ENCODE measurements at regions not wholly inside any gene's neighbourhood (a gene's known extent, or its start where the extent isn't known, plus 50 kb on each side); places are given as distances from the start of the nearest gene placed in this dataset.
"Not testable (repeated sequence)": the region's sequence is repeated elsewhere in the genome, so short reads cannot be mapped to it uniquely, and the experiment has no call there.

DNA sequence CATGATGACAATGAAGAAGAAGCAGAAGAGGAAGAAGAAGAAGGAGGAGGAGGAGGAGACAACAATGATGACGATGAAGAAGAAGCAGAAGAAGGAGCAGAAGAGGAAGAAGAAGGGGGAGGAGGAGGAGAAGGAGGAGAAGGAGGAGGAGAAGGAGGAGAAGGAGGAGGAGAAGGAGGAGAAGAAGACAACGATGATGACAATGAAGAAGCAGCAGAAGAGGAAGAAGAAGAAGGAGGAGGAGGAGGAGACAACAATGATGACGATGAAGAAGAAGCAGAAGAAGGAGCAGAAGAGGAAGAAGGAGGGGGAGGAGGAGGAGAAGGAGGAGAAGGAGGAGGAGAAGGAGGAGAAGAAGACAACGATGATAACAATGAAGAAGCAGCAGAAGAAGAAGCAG lies 451.9 kb upstream of the ZNF507 start:
- not testable (repeated sequence) for H3K27me3 ChIP-seq (ENCODE audit: control insufficient read depth in 4 of 4, insufficient read depth in 4 of 4, low read length in 3 of 4); H3K36me3 ChIP-seq (ENCODE audit: control insufficient read depth in 4 of 4, insufficient read depth in 3 of 4, low read depth in 1 of 4, low read length in 3 of 4); DNase-seq (ENCODE audit: low spot score); H3K9ac ChIP-seq (ENCODE audit: low read depth in 1 of 2, low read length in 2 of 2); H3K4me3 ChIP-seq (ENCODE audit: low read depth in 1 of 3, low read length in 3 of 3); H3K9me3 ChIP-seq (ENCODE audit: control insufficient read depth in 4 of 4, low read length in 3 of 4); H3K27ac ChIP-seq (ENCODE audit: low read depth in 1 of 2, low read length in 2 of 2); H3K4me1 ChIP-seq (ENCODE audit: control insufficient read depth in 4 of 4, insufficient read depth in 4 of 4, low read length in 3 of 4)
- 65% methylated on average over 4 of the region's 4 CpGs for WGBS

GRCh38 chr19:31894451-31894850 lies 451.0 kb upstream of the ZNF507 start:
- TF ChIP-seq TAF1 (conservative IDR thresholded peaks at IDR 0.05) (no peak), JUND (IDR thresholded peaks at IDR 0.05) (no peak), SP1 (IDR thresholded peaks at IDR 0.05) (no peak), FOXA2 (IDR thresholded peaks at IDR 0.05) (no peak), EGR1 (IDR thresholded peaks at IDR 0.05; ENCODE audit: low read depth in 2 of 2) (no peak), GABPA (IDR thresholded peaks at IDR 0.05 in 1 of 2, conservative IDR thresholded peaks at IDR 0.05 in 1 of 2) (no peak), RAD21 (IDR thresholded peaks at IDR 0.05) (no peak), MAX (IDR thresholded peaks at IDR 0.05) (no peak), FOXA1 (IDR thresholded peaks at IDR 0.05) (no peak), NR2F2 (IDR thresholded peaks at IDR 0.05) (no peak), HNF4A (conservative IDR thresholded peaks at IDR 0.05) (no peak), RXRA (IDR thresholded peaks at IDR 0.05) (no peak)
- TF ChIP-seq, protein P1, sequence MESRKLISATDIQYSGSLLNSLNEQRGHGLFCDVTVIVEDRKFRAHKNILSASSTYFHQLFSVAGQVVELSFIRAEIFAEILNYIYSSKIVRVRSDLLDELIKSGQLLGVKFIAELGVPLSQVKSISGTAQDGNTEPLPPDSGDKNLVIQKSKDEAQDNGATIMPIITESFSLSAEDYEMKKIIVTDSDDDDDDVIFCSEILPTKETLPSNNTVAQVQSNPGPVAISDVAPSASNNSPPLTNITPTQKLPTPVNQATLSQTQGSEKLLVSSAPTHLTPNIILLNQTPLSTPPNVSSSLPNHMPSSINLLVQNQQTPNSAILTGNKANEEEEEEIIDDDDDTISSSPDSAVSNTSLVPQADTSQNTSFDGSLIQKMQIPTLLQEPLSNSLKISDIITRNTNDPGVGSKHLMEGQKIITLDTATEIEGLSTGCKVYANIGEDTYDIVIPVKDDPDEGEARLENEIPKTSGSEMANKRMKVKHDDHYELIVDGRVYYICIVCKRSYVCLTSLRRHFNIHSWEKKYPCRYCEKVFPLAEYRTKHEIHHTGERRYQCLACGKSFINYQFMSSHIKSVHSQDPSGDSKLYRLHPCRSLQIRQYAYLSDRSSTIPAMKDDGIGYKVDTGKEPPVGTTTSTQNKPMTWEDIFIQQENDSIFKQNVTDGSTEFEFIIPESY (IDR thresholded peaks at IDR 0.05) = no peak
- TF ChIP-seq, protein P2, sequence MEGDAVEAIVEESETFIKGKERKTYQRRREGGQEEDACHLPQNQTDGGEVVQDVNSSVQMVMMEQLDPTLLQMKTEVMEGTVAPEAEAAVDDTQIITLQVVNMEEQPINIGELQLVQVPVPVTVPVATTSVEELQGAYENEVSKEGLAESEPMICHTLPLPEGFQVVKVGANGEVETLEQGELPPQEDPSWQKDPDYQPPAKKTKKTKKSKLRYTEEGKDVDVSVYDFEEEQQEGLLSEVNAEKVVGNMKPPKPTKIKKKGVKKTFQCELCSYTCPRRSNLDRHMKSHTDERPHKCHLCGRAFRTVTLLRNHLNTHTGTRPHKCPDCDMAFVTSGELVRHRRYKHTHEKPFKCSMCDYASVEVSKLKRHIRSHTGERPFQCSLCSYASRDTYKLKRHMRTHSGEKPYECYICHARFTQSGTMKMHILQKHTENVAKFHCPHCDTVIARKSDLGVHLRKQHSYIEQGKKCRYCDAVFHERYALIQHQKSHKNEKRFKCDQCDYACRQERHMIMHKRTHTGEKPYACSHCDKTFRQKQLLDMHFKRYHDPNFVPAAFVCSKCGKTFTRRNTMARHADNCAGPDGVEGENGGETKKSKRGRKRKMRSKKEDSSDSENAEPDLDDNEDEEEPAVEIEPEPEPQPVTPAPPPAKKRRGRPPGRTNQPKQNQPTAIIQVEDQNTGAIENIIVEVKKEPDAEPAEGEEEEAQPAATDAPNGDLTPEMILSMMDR (IDR thresholded peaks at IDR 0.05; ENCODE audit: low read depth, low read length, missing input control) = no peak
- TF ChIP-seq, protein P3, sequence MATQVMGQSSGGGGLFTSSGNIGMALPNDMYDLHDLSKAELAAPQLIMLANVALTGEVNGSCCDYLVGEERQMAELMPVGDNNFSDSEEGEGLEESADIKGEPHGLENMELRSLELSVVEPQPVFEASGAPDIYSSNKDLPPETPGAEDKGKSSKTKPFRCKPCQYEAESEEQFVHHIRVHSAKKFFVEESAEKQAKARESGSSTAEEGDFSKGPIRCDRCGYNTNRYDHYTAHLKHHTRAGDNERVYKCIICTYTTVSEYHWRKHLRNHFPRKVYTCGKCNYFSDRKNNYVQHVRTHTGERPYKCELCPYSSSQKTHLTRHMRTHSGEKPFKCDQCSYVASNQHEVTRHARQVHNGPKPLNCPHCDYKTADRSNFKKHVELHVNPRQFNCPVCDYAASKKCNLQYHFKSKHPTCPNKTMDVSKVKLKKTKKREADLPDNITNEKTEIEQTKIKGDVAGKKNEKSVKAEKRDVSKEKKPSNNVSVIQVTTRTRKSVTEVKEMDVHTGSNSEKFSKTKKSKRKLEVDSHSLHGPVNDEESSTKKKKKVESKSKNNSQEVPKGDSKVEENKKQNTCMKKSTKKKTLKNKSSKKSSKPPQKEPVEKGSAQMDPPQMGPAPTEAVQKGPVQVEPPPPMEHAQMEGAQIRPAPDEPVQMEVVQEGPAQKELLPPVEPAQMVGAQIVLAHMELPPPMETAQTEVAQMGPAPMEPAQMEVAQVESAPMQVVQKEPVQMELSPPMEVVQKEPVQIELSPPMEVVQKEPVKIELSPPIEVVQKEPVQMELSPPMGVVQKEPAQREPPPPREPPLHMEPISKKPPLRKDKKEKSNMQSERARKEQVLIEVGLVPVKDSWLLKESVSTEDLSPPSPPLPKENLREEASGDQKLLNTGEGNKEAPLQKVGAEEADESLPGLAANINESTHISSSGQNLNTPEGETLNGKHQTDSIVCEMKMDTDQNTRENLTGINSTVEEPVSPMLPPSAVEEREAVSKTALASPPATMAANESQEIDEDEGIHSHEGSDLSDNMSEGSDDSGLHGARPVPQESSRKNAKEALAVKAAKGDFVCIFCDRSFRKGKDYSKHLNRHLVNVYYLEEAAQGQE (IDR thresholded peaks at IDR 0.05) = no peak
- TF ChIP-seq, protein P4, sequence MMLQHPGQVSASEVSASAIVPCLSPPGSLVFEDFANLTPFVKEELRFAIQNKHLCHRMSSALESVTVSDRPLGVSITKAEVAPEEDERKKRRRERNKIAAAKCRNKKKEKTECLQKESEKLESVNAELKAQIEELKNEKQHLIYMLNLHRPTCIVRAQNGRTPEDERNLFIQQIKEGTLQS (IDR thresholded peaks at IDR 0.05) = no peak
- DNase-seq (ENCODE audit: low spot score) = no peak
- Histone ChIP-seq H3K36me3 (ENCODE audit: control insufficient read depth in 4 of 4, insufficient read depth in 3 of 4, low read depth in 1 of 4, low read length in 3 of 4) (no peaks in the 10 kb centered on the region), H3K27ac (ENCODE audit: low read depth in 1 of 2, low read length in 2 of 2) (no peak overlapping the region), H3K27me3 (ENCODE audit: control insufficient read depth in 4 of 4, insufficient read depth in 4 of 4, low read length in 3 of 4) (peaks cover 0 to 3% (median 0%) of the 10 kb centered on the region in 4 donors), H3K9me3 (ENCODE audit: control insufficient read depth in 4 of 4, low read length in 3 of 4) (peaks cover 0 to 8% (median 0%) of the 10 kb centered on the region in 4 donors), H3K9ac (ENCODE audit: low read depth in 1 of 2, low read length in 2 of 2) (no peak overlapping the region), H3K4me1 (ENCODE audit: control insufficient read depth in 4 of 4, insufficient read depth in 4 of 4, low read length in 3 of 4) (no peaks in the 10 kb centered on the region), H3K4me3 (ENCODE audit: low read depth in 1 of 3, low read length in 3 of 3) (no peak overlapping the region)
- 46% methylated on average over 1 of the region's 1 CpG for WGBS
